Aorta (tissue), 5 donors: ENCODE measurements at regions not wholly inside any gene's neighbourhood (a gene's known extent, or its start where the extent isn't known, plus 50 kb on each side); places are given as distances from the start of the nearest gene placed in this dataset.
"Not testable (repeated sequence)": the region's sequence is repeated elsewhere in the genome, so short reads cannot be mapped to it uniquely, and the experiment has no call there.

Source experiments
- ATAC-seq: fragments of 200-7000 bp; cut with Tn5 transposase; one replicate; pipeline ENCODE4 v1.9.1; 2022; ENCODE audit warnings: moderate library complexity; ENCODE audit not compliant: low FRiP score
- DNase-seq, 2 donors: peaks; one replicate each; pipeline ENCODE4 v3.0.0-alpha.2; 2020
- H3K27ac ChIP-seq, 2 donors: one replicate each; pipeline ENCODE4 v1.5.1; 2013; ENCODE audit warnings: low read length in 2 of 2, mild to moderate bottlenecking in 2 of 2, moderate library complexity in 2 of 2, control low read depth in 1 of 2, inconsistent platforms in 1 of 2, low read depth in 1 of 2
- H3K27me3 ChIP-seq, 2 donors: one replicate each; pipeline ENCODE4 v1.6.1; 2013; ENCODE audit warnings: control low read depth in 1 of 2, low read length in 1 of 2, mild to moderate bottlenecking in 1 of 2, moderate library complexity in 1 of 2; ENCODE audit not compliant: insufficient read depth in 2 of 2, control insufficient read depth in 1 of 2
- H3K36me3 ChIP-seq, 2 donors: one replicate each; pipeline ENCODE4 v1.6.1; 2013; ENCODE audit warnings: control low read depth in 1 of 2, low read length in 1 of 2, mild to moderate bottlenecking in 1 of 2; ENCODE audit not compliant: insufficient read depth in 2 of 2, control insufficient read depth in 1 of 2
- H3K4me1 ChIP-seq, 2 donors: one replicate each; pipeline ENCODE4 v1.6.1; 2013; ENCODE audit warnings: low read length in 2 of 2, control low read depth in 1 of 2, mild to moderate bottlenecking in 1 of 2, moderate library complexity in 1 of 2; ENCODE audit not compliant: insufficient read depth in 2 of 2, control insufficient read depth in 1 of 2
- H3K4me3 ChIP-seq, 2 donors: one replicate each; pipeline ENCODE4 v1.5.1; 2013; ENCODE audit warnings: low read length in 2 of 2, control low read depth in 1 of 2, mild to moderate bottlenecking in 1 of 2
- H3K9me3 ChIP-seq: one replicate; pipeline ENCODE4 v1.6.1; 2013; ENCODE audit warnings: mild to moderate bottlenecking, low read length; ENCODE audit not compliant: control insufficient read depth
- WGBS, 2 donors: extraction: QIAGEN DNeasy Blood & Tissue Kit; methylation state at CpG; one replicate each; pipeline ENCODE4 v1.1.7; 2013; 5-methylcytosine and 5-hydroxymethylcytosine counted together
- intact Hi-C, 2 donors: fragments of 100-400 bp; cut with DNase I; formaldehyde crosslinking; loops; one replicate each; pipeline versions ENCODE4 v1.14.2 to v1.15.0; 2022
- donor health status: healthy with polysubstance abuse.
- donor health status: Bipolar disorder and iron deficiency.
- donor health status: DM: no; HTN: no; CAD: no.
- donor health status: DM: no; HTN: no; CAD: no.
- donor health status: DM: yes; HTN: yes; CAD: no.

DNA sequence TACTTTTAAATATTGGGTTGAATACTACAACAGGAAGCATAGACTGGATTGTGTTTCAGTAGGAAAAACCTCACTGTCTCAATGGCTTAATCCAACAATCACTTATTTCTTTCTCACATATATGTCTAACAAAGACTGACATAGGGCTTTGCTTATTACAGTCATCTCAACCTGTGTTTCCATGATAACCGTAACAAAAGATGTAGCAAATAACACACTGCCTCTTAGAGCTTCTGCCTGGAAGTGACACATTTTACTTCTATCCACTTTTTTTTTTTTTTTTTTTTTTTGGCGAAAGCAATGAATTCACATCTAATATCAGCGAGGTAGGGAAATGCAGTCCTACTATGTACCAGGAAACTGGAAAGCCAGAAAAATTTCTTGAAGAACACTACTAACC is 204.9 kb upstream of the CDKN2B start:
- 93 to 94% methylated on average over 3 of the region's 3 CpGs for WGBS, 2 donors
- H3K27me3 ChIP-seq: no peaks in the 10 kb centered on the region
- ATAC-seq (no peak), DNase-seq (no peak)
- no peaks in the 10 kb centered on the region for H3K4me1 ChIP-seq
- H3K4me3 ChIP-seq: no peak overlapping the region
- no peaks in the 10 kb centered on the region for H3K36me3 ChIP-seq
- no peak overlapping the region for H3K27ac ChIP-seq
- no peaks in the 10 kb centered on the region for H3K9me3 ChIP-seq
- intact Hi-C loops: no loop called here

GRCh38 chr9:22214497-22215031 is 205.5 kb upstream of the CDKN2B start:
- intact Hi-C loops: no loop called here
- H3K4me1 ChIP-seq: no peaks in the 10 kb centered on the region
- no peaks in the 10 kb centered on the region for H3K9me3 ChIP-seq
- H3K36me3 ChIP-seq: no peaks in the 10 kb centered on the region
- WGBS, 2 donors: 29% methylated on average over 2 of the region's 2 CpGs
- no peak for DNase-seq
- no peak for ATAC-seq
- H3K27me3 ChIP-seq: no peaks in the 10 kb centered on the region
- H3K27ac ChIP-seq: no peak overlapping the region
- no peak overlapping the region for H3K4me3 ChIP-seq

- DNase-seq: no peak
- no peaks in the 10 kb centered on the region for H3K36me3 ChIP-seq
- H3K4me1 ChIP-seq: no peaks in the 10 kb centered on the region
- no peaks in the 10 kb centered on the region for H3K9me3 ChIP-seq
- 31 to 39% methylated on average over 3 of the region's 3 CpGs for WGBS, 2 donors
- no peaks in the 10 kb centered on the region for H3K27me3 ChIP-seq
- intact Hi-C loops: no loop called here
- H3K4me3 ChIP-seq: no peak overlapping the region
- no peak overlapping the region for H3K27ac ChIP-seq
- no peak for ATAC-seq
Measured at GRCh38 chr9:22215521-22215920, 206.4 kb upstream of the CDKN2B start.

DNA sequence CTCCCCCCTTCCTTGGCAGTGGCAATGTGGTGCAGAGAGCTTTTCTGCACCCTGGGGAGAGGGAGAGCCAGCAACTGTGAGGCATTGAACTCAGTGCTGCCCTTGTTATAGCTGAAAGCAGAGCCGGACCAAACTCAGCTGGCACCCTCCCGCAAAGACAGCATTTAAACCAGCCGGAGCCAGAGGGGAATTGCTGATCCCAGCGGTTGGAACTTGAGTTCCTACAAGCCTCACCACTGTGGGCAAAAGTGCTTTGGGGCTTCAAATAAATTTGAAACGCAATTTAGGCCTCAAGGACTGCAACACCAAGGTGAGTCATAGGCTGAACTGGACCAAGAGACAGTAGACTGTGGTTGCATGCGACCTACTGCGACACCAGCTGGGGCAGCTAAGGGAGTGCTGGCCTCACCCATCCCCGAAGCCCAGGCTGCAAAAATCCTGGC is 207.6 kb upstream of the CDKN2B start:
- intact Hi-C loops: no loop called here
- H3K4me1 ChIP-seq: no peaks in the 10 kb centered on the region
- no peak overlapping the region for H3K27ac ChIP-seq
- no peaks in the 10 kb centered on the region for H3K9me3 ChIP-seq
- 74 to 81% methylated on average over 8 of the region's 8 CpGs for WGBS, 2 donors
- no peaks in the 10 kb centered on the region for H3K27me3 ChIP-seq
- DNase-seq (no peak), ATAC-seq (no peak)
- no peaks in the 10 kb centered on the region for H3K36me3 ChIP-seq
- H3K4me3 ChIP-seq: no peak overlapping the region

- Histone ChIP-seq H3K4me3 (no peak overlapping the region), H3K9me3 (no peaks in the 10 kb centered on the region), H3K27ac (no peak overlapping the region), H3K4me1 (no peaks in the 10 kb centered on the region), H3K36me3 (no peaks in the 10 kb centered on the region), H3K27me3 (no peaks in the 10 kb centered on the region)
- no peak for DNase-seq
- WGBS, 2 donors: 91 to 92% methylated on average over 2 of the region's 2 CpGs
- ATAC-seq: no peak
- intact Hi-C loops: no loop called here
Measured at GRCh38 chr9:22217254-22217653, 208.1 kb upstream of the CDKN2B start.

DNA sequence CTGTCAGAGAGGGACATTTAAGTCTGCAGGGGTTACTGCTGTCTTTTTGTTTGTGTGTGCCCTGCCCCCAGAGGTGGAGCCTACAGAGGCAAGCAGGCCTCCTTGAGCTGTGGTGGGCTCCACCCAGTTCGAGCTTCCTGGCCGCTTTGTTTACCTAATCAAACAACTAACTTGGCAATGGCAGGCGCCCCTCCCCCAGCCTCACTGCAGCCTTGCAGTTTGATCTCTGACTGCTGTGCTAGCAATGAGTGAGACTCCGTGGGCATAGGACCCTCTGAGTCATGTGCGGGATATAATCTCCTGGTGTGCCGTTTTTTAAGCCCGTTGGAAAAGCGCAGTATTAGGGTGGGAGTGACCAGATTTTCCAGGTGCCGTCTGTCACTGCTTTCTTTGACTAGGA is 216.8 kb upstream of the CDKN2B start:
- H3K4me1 ChIP-seq, H3K27ac ChIP-seq, ATAC-seq, H3K36me3 ChIP-seq, H3K9me3 ChIP-seq, DNase-seq, H3K4me3 ChIP-seq, intact Hi-C loops, H3K27me3 ChIP-seq: not testable (repeated sequence)
- WGBS, 2 donors: 90 to 95% methylated on average over 9 of the region's 9 CpGs

- no peak overlapping the region for H3K27ac ChIP-seq
- ATAC-seq (no peak), DNase-seq (no peak)
- H3K9me3 ChIP-seq: peaks cover 2% of the 10 kb centered on the region
- no peak overlapping the region for H3K4me3 ChIP-seq
- no peaks in the 10 kb centered on the region for H3K36me3 ChIP-seq
- no peaks in the 10 kb centered on the region for H3K27me3 ChIP-seq
- intact Hi-C loops: no loop called here
- H3K4me1 ChIP-seq: no peaks in the 10 kb centered on the region
Measured at GRCh38 chr9:22227986-22228385, 218.6 kb upstream of the DMRTA1 start.

- ATAC-seq (no peak), DNase-seq (no peak)
- H3K9me3 ChIP-seq: peaks cover 2% of the 10 kb centered on the region
- no peaks in the 10 kb centered on the region for H3K36me3 ChIP-seq
- no peak overlapping the region for H3K27ac ChIP-seq
- 46 to 53% methylated on average over 3 of the region's 3 CpGs for WGBS, 2 donors
- H3K4me1 ChIP-seq: no peaks in the 10 kb centered on the region
- H3K27me3 ChIP-seq: no peaks in the 10 kb centered on the region
- intact Hi-C loops: no loop called here
- no peak overlapping the region for H3K4me3 ChIP-seq
Measured at GRCh38 chr9:22228542-22228941, 218.1 kb upstream of the DMRTA1 start.

DNA sequence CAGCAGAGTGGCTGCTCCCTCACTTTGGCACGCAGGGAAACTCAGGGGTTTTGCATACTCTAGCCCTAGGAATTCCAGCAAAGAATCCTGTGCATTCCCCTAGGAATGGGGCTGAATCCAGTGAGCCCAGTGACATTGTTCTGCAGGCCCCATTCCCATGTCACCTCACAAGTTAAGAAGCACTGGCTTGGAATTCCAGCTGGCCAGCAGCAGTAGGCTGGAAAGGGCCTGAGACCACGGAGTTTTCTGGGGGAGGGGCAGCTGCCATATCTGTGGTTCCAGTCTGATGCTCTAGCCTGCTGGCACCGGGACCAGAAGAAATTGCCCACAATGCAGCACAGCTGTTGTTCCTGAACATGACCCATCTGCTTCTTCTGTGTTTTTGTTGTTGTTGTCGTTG is 217.6 kb upstream of the DMRTA1 start:
- Histone ChIP-seq H3K27ac (no peak overlapping the region), H3K36me3 (no peaks in the 10 kb centered on the region), H3K9me3 (peaks cover 2% of the 10 kb centered on the region), H3K4me1 (no peaks in the 10 kb centered on the region), H3K27me3 (no peaks in the 10 kb centered on the region), H3K4me3 (no peak overlapping the region)
- ATAC-seq (no peak), DNase-seq (no peak)
- 65 to 70% methylated on average over 4 of the region's 4 CpGs for WGBS, 2 donors
- intact Hi-C loops: no loop called here
